Activated CD4-positive, CD25-positive, alpha-beta regulatory T cell treated with anti-CD3 and anti-CD28 coated beads, Interleukin-2, amount 50 U/mL, for 24 hours (primary cell): ENCODE measurements at regions not wholly inside any gene's neighbourhood (a gene's known extent, or its start where the extent isn't known, plus 50 kb on each side); places are given as distances from the start of the nearest gene placed in this dataset.

Source experiments
- ATAC-seq, 2 donors: fragments of 150-1000 bp; cut with Tn5 transposase; one replicate each; pipeline ENCODE4 v1.10.0; 2021; ENCODE audit warnings: mild to moderate bottlenecking in 1 of 2, moderate library complexity in 1 of 2

DNA sequence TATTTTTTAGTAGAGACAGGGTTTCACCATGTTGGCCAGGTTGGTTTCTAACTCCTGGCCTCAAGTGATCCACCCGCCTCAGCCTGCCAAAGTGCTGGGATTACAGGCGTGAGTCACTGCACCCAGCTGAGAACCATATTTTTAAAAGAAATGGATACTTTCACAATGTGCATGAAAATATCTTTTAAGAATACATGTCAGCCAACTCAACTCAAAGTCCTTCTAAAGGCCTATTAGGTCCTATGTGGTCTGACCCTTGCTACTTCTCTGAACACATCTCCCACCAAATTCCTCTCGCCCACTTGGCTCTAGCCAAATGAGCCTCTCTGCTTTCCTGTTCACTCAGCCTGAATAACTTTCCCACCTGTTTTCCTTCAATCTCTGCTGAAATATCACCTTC, 119.6 kb downstream of the MTX2 start:
- no peak for ATAC-seq

DNA sequence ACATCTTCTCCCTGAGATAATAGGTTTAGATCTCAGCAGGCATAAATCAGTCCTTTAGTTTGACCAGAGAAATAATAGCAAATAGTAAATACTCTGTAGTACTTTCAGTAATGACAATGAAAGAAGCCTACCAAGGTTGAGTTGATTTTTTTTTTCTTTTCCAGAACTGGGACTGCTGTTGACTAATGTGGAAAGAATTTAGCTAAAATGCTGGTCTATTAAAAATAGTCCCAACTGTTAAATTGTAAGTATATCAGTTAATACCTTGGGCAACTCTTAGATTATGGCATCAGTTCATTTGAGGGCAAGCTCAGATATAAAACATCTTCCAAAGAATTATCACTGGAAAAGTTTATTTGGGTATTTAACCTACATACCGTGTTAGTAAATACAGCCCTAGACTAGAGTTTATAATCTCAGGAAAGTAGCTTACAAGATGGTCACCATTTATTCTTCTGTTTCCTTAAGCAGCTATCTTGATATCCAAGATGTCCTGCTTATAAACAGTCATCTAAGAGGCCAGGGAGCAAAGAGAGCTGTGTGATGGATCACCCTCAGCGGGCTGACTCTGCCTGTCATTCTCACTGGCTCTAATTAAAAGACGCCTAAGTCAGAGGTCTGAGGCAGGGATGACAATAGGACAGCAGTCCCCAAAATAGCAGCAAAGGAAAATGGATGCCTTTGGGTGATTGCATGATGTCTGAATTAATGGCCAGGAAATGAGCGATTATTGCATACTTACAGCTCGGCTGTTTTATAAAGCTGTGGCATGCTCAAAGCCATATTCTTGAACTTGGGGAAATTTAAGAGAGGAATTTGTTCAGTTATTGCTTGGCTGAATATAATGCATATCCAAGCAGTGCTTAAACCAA, 121.3 kb downstream of the MTX2 start:
- ATAC-seq, result no peak

DNA sequence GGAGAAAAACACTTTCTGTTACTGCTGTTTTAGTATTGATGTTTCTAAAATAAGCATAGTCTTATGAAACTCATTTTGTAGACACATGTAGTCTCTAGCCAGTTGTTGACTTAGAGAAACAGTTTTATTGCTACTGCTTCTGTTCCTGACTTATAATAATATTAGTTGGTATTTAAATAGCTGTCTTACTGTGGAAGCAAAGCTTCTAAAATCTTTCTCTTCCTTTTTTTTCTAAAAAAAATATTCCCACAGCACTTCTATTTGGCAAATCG, 121.8 kb downstream of the MTX2 start:
- no peak for ATAC-seq

DNA sequence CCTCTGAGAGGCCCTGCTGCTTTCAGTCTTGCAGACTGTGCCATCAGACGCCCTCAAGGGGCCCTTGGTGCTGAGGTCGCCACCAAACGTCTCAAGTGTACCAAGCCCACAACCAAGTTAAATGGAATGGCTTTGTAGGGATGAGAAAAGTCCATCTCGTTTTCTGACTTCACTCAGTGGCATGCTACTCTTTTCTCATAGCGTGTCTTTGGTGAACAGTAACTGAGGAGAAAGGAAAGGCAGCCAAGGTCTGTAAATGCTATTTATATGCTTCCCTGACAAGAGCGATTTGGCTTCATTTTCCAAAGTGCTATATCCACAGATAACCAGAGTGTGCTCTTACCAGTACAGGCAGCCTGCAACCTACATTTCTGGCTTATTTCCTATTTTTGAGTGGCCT, 123.0 kb downstream of the MTX2 start:
- ATAC-seq, result no peak

DNA sequence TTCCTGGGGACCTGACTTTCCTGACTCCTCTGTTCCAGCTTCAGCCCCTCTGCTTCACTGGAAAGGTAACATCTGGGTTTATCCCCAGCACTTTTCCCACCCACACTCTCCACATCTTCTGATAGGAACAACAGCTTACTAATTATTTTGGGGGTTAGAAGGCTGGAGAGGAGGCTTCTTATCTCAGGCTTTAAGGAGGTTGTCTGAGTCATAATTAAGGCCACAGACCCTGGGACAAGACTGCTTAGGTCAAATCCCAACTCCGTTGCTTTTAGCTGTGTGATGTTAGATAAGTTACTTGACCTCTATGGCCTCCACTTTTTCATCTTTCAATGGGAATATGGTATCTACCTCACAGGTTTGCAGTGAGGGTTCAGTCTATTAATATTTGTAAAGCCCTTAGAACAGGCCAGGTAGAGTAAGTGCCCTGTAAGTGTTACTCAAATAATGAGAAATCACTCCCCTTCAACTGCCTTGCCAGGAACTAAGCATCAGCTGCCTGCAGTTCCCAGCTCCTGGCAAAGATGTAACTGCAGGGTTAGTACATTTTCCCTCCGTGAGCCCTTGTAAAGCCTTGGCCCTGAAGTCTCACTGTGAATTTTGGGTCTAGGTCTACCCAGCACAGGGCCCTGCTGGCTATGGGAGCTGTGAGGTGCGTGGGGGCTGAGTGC, 123.6 kb downstream of the MTX2 start:
- ATAC-seq, result no peak

DNA sequence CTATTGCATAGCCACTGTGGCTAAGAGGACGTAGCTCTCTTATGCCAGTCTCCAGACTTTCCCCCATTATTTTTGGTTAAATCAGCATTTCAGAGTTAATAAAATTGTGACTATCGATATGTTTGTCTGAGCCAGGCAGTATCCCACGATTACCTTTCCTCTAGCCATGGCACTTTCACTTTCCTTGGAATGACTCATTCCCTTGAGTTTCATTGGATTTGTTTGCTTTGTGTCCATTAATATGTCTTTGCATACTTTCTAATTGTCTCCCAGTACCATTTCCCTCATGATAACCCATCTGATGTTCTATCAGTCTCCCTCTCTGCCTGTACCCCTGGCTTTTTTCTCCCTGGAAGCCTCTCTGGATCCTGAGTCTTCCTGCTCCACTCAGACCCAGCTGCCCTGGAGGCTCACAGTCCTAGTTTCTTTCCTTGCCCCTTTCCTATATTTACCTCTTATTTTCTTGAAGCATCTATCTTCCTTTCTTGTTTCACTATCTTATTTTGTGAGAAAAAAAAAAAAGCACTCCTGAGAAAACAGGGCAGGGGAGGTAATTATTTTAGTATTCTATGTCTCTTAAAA, 126.1 kb downstream of the MTX2 start:
- ATAC-seq, result no peak

DNA sequence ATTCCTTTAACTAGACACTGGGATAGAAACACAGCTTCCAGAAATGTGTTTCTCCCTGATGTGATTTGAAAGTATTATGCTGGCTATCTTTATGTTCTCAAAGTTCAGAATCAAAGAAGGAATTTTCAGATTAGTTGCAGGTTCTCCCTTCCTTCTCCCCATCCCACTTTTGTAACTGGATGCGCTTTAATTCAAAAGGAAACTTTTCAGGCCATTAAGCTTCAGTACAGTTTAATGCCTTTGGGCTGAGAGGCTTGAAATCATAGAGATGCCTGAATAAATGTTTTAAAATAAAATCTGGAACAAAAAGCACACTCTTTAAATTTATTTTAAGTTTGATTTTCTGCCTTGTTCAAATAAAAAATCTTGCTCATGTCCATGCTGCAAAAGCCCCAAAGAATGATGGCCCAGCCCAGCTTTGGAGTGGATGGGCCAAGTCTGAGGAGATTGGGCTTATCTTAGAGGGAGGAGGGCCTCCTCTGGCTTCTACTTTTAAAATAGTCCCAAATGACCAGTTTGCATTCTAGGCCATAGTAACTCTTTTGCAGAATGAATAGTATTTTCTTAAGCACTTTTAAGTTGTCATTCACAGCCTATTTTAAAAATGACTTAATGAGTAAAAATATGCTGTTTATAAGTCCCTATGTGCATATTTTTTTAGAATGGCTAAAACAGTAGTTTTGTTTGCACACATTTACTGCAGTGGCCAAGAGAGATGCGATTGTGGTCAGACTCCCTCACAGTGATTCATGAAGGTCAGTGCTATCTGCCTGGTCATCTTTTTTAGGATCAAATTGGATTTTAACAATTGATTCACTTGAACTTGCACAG, 129.2 kb downstream of the MTX2 start:
- no peak for ATAC-seq

DNA sequence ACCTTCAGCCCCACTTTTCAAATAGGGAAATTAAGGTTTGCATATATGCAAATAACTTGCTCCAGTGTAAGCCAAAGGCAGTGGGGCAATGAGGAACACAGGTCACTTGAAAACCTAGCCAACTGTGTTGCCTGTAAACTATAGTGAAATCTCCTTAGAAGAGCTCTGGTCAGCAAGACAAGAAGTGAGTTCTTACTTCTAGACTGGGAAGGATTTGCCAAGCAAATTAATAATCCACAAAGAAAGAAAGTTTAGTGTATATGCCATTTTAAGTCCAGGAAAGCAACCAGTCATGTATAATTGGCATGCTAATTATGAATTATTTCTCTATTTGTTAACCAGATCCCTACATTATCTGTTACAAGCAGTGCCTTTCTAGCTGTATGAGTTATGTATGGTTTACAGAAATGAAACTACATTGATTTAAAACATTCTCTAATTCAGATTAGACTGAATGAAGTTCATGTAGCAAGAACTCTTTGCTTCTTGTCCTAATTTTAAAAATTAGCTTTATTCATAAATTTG, 129.9 kb downstream of the MTX2 start:
- no peak for ATAC-seq

DNA sequence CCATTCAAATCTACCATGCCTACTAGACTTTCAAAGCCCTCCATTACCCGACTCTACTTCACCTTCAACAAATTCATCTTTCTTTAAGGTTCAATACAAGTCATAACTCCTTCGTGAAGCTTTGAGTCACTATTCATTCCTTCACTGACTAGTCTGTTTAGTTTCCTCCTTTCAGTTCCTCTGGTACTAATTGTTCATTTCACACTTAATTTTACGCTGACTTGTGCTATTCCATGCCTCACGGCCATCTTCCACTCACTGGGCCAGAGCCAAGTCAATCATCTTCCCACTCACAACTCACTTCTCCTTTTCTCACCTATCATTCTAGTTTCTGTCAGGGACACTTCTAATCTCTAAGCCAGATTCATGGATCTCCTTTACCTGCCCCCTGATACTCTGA, 136.2 kb downstream of the MTX2 start:
- no peak for ATAC-seq

DNA sequence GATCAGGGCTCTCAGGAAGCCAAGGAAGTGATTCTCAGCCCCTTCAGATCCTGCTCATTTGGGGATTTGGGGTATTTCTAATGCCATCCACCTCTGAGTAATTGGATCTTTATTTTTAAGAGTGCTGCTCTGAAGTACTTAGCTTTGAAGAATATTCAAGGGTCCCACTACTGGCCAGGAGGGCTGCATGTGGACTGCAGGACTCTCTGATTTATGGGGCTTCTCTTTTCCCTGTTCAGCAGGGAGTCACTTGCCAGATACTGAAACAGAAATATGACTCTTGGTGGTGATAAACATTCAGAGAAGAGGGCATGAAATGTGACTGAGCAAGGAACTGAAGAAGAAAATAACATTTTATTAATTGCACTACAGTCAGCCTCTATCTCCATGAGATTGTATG, 138.5 kb downstream of the MTX2 start:
- no peak for ATAC-seq

DNA sequence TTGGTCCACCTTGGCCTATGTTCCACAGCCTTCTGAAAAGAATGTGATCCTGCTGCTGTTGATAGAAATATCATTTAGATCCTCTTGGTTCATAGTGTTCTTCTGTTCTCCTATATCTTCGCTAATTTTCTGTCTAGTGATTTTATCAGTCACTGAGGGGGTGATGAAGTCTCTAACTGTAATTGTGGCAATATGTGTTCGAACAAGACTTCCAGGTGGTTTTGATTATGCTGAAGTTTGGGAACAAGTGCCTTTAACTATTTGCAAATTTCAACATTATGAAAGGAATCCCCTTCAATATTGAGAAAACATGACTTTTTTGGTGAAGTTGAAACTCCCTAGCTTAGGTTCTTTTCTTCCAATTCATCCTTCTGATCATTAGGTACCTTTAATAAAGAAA, 140.4 kb downstream of the MTX2 start:
- ATAC-seq, result no peak

DNA sequence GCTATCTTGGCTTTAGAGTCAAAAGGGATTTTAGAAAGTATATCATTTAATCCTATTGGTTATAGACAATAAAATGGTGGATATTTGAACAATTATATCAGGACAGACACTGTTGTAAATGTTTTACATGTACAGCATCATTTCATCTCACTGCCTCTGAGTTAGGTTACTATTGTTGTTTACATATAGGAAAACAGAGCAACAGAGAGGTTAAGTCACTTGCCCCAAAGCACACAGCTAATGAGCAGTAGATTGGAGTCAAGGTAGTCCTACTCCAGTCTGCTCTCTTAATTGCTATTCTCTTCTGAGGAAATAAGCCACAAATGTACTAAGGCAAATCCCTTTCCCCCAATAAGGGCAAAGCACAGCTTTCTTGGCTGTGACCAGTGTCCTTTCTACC, 142.9 kb downstream of the MTX2 start:
- no peak for ATAC-seq

DNA sequence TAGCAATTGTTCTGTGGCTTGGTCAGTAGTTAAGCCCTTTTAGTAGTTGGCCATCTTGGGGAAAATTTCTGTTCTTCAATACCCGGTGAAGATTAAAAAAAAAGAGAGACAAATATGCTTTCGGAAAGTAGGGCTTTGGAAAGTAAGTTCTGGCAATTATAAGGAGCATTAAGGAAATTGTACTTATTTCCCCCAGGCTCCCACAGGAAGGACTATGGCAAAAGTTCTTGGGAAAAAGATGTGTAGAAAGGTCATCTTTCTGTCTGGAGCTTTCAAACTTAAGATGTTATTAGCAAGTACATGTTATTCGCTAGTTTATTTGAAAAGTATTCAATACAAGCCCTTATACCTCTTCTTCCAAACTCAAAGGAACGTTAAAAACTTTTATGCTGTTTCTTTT, 144.5 kb downstream of the MTX2 start:
- no peak for ATAC-seq

DNA sequence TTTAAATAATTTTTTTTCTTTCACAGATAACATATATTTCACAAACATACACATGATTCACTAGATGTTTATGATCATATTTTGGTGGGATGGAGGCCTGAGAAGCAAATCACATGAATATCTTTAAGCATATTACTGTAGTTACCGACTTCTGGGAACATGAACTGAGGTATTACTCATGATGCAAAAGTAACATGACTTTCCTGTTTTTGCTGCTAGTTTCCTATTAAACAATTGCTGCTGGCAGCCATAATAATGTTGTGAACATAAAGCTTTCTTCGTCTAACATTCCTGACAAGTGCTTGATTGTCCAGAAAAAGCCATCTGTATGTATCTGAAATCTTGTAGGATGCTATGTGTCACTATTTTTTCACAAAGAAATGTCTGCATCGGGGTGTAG, 145.4 kb downstream of the MTX2 start:
- ATAC-seq, result no peak

DNA sequence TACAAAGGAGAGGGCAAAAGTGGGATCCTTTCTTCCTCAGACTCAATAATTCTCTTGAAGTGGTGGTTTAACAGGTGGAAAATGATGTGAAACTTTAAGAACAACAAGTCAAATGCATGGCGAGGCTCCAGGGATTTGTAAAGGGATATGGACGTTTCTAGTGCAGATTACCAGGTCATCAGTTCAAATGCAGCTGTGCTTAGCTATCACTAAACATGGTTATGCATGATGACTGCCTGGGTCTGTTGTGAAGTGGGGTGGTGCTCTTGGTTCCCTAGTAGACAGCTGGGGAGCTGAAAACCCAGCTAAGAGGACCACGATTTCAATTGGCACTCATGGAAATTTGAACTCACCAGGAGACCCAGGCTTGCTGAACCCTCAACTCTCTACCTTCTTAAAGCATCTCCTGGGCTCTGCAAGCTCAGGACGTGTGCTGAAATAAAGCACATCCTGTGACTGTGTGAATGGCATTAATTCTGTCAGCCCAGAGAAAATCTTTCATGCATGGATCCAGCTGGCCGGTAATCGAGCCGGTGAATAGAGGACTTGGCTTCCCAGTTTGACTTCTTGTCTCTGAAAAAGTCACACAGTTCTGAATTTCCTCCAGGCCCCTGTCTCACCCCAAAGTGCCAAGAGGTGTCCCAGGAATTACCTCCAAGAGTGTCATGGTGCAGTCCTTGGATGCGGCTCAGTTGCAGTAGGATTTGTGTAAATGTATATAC, 146.1 kb downstream of the MTX2 start:
- no peak for ATAC-seq

DNA sequence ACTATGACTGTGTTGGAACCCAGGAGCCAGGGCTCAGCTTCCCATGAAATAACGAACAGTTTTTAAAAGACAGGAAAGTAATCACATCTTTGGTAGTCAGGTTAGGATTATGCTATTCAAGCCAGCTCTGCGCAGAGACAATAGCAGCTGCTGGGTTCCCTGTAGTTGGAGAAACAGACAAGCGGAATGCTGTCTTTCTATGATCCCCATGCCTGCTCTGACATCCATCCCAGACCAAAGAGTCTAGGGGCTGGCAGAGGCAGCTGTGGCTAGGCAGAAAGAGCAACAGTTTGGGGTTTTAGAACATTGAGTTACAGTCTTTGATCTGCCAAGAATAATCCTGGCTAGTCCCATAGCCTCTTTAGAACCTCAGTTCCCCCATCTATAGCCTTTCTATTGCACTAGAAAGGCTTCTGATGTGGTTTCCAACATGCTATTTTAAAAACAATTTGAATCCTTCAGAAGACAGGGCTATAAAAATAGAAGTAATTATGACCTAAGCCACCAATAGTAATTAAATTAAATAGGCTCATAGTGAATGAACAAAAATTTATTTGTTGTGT, 146.8 kb downstream of the MTX2 start:
- ATAC-seq, result no peak

DNA sequence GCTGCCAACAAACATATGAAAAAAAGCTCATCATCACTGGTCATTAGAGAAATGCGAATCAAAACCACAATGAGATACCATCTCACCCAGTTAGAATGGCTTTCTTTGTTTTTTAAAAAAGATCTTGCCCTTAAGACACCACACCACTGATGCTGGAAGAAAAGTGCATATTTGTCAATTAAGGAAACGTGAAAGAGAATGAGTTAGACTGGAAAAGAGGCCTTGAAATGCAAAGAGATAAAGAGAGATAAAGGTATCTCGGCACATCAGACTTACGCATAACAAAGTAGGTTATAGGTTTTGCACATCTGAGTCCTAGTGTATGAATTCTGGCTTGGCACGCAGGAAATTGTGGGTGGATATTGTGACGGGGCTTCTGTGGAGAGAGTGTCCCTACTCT, 149.5 kb downstream of the MTX2 start:
- no peak for ATAC-seq

DNA sequence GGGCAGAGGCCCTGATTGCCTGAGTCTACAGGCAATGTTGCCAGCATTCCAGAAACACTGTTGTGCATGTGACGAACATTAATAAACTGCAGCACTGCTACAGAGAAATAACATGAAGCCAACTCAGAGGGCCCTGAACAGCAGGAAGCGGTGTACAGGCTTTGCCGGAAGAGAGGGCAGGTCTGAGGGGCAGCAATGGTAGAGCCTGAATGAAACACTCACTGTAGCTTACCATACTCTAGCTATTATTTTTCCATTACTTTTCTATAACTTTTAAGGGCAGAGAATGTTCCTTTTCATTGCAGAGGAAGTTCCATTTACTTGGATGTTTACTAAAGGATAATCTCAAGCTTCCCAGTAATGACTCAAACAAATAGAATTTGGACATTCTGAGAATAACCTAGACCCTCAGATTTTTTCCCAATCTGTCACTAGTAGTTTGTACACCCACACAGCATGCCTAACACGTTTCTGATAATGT, 150.4 kb downstream of the MTX2 start:
- ATAC-seq, result no peak

DNA sequence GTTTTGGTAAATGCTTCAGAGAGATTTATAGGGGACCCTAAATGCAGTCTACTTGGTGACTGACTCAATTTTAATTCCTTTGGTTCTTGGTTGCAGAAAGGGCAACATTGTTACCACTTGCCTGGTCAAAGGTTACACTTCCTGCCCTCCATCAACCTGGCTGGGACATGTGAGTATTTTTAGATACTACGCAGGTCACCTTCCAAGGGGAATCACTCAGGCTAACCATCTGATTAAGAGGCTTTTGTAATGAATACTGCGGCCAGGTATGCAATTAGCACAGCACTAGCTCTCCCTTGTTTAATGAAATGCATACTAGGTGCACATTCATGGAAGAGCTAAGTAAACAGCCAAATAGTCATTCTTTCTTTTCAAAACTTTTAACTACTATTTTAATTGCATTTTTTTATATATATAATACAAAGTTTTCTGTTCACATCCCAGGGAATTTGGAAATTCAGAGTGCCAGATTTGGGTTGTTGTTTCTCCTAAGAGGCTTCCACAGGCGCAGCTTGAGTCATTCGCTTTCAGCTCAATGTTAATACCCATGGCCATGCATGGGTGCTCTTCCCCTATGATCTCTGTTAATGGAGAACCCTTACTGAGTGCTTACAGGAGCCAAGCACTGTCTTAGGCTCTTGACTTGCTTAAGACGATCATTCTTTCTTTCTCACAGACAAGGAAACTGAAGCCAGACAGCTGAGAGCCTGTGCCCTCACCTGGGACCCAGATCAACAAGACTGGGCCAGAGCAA, 152.2 kb downstream of the MTX2 start:
- no peak for ATAC-seq

DNA sequence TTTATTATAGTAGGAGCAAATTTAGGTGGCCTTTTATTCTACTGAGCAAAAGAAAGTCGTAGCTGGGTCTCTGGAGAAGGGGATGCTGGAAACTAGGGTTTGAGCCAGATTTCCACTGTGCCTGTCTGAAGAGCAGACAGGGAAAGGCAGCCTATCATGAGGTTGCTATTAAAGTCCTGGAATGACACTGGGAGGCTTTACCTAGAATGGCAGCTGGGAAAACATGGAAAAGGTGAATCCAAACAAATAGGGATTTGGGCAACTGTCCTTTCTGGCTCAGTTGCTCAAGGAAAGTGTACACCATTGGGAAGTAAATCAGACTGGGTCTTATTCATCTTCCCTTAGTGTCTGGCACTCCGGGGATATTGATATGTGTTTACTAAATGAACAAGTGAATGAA, 154.6 kb downstream of the MTX2 start:
- ATAC-seq, result no peak

DNA sequence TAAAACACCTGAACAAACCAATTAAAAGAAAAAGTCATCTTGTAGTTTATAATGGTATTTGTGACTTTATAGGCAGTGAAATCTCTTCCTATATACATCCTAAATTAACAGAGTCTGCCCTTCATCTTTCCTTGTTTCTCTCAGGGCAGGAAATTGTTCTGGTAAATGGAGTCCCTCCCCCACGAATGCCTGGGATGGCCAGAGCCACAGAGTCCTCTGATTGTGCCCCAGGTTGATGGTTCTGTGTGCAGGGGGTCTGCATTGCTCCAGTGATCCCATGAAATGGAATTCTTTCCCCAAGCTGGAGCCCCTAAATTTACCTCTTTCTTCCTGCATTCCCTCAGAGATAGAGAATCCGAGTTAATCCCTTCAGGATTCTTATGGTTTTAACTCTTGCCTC, 155.5 kb downstream of the MTX2 start:
- no peak for ATAC-seq
